Smooth muscle cell (in vitro differentiated cells): ENCODE measurements at regions not wholly inside any gene's neighbourhood (a gene's known extent, or its start where the extent isn't known, plus 50 kb on each side); places are given as distances from the start of the nearest gene placed in this dataset.

Experiments
- DNase-seq: peaks from one replicate; lab custom pipeline; 2025; ENCODE audit not compliant: unreplicated experiment; lab: John Stamatoyannopoulos, UW
- H2AFZ ChIP-seq: fragments of 200-600 bp; sonication (generic); 2 replicates; pipeline ENCODE4 v1.6.0; 2016; ENCODE audit warnings: antibody characterized with exemption, low read depth, mild to moderate bottlenecking
- H3F3A ChIP-seq: fragments of 200-600 bp; sonication (generic); 2 replicates; pipeline ENCODE4 v1.6.0; 2017; ENCODE audit warnings: antibody characterized with exemption, low read depth
- H3K27ac ChIP-seq: fragments of 200-600 bp; sonication (generic); 2 replicates; pipeline ENCODE4 v1.5.1; 2016; ENCODE audit warnings: low read depth, mild to moderate bottlenecking
- H3K27me3 ChIP-seq: fragments of 200-600 bp; sonication (generic); 2 replicates; pipeline ENCODE4 v1.6.1; 2016; ENCODE audit warnings: low read depth, mild to moderate bottlenecking
- H3K36me3 ChIP-seq: fragments of 200-600 bp; sonication (generic); 2 replicates; pipeline ENCODE4 v1.5.1; 2016; ENCODE audit warnings: low read depth
- H3K4me1 ChIP-seq: fragments of 200-600 bp; sonication (generic); 2 replicates; pipeline ENCODE4 v1.5.1; 2016; ENCODE audit warnings: low read depth
- H3K4me2 ChIP-seq: fragments of 200-600 bp; sonication (generic); 2 replicates; pipeline ENCODE4 v1.6.0; 2016; ENCODE audit warnings: mild to moderate bottlenecking
- H3K4me3 ChIP-seq: fragments of 200-600 bp; sonication (generic); 2 replicates; pipeline ENCODE4 v1.5.1; 2016; ENCODE audit warnings: mild to moderate bottlenecking
- H3K79me2 ChIP-seq: fragments of 200-600 bp; sonication (generic); 2 replicates; pipeline ENCODE4 v1.6.0; 2016; ENCODE audit warnings: low read depth, mild to moderate bottlenecking
- H3K9ac ChIP-seq: fragments of 200-600 bp; sonication (generic); 2 replicates; pipeline ENCODE4 v1.6.0; 2016; ENCODE audit warnings: low read depth
- H3K9me3 ChIP-seq: fragments of 200-600 bp; sonication (generic); replicated peaks from 2 replicates; pipeline ENCODE4 v1.5.1; 2016; ENCODE audit warnings: low read depth
- H4K20me1 ChIP-seq: fragments of 200-600 bp; sonication (generic); 2 replicates; pipeline ENCODE4 v1.6.0; 2016; ENCODE audit warnings: low read depth
- WGBS: methylation state at CpG from one replicate; pipeline ENCODE4 v1.1.7; 2016; ENCODE audit warnings: low lambda C conversion rate; 5-methylcytosine and 5-hydroxymethylcytosine counted together
- TF ChIP-seq, protein P1 (sequence below): fragments of 200-600 bp; sonication (generic); IDR thresholded peaks from 2 replicates; pipeline ENCODE4 v1.5.1; 2017; ENCODE audit warnings: borderline replicate concordance, mild to moderate bottlenecking, antibody characterized with exemption; ENCODE audit not compliant: insufficient read depth, poor library complexity, severe bottlenecking

DNA sequence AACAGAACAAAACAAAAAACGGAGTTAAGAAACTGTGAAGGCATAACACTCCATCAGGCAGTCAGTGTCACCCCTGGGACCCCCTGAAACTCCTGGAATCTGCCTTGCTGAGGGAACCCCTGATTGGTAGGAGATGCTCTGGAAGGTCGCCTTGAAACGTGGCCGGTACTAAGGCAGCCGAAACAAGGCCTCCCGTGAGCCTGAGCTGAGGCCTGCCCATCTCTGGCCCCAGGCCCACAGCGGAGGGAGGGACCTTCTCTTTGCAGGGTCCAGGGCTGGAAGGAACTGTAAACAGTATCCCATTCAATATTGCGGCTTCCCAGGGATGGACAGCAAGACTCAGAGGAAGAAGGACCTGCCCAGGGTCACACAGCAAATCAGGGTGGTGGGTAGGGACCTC lies 155.7 kb downstream of the INHBB start:
- no peak for DNase-seq
- Histone ChIP-seq H3K4me1 (no peaks in the 10 kb centered on the region), H3K27me3 (peaks cover 7% of the 10 kb centered on the region), H3F3A (no peaks in the 10 kb centered on the region), H3K4me3 (no peak overlapping the region), H3K4me2 (no peak overlapping the region), H4K20me1 (no peaks in the 10 kb centered on the region), H3K9me3 (no peaks in the 10 kb centered on the region), H3K9ac (no peak overlapping the region), H3K27ac (no peak overlapping the region), H2AFZ (no peak overlapping the region), H3K79me2 (no peaks in the 10 kb centered on the region), H3K36me3 (no peaks in the 10 kb centered on the region)
- TF ChIP-seq, protein P1, sequence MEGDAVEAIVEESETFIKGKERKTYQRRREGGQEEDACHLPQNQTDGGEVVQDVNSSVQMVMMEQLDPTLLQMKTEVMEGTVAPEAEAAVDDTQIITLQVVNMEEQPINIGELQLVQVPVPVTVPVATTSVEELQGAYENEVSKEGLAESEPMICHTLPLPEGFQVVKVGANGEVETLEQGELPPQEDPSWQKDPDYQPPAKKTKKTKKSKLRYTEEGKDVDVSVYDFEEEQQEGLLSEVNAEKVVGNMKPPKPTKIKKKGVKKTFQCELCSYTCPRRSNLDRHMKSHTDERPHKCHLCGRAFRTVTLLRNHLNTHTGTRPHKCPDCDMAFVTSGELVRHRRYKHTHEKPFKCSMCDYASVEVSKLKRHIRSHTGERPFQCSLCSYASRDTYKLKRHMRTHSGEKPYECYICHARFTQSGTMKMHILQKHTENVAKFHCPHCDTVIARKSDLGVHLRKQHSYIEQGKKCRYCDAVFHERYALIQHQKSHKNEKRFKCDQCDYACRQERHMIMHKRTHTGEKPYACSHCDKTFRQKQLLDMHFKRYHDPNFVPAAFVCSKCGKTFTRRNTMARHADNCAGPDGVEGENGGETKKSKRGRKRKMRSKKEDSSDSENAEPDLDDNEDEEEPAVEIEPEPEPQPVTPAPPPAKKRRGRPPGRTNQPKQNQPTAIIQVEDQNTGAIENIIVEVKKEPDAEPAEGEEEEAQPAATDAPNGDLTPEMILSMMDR = no peak
- 86% methylated on average over 8 of the region's 8 CpGs for WGBS

DNA sequence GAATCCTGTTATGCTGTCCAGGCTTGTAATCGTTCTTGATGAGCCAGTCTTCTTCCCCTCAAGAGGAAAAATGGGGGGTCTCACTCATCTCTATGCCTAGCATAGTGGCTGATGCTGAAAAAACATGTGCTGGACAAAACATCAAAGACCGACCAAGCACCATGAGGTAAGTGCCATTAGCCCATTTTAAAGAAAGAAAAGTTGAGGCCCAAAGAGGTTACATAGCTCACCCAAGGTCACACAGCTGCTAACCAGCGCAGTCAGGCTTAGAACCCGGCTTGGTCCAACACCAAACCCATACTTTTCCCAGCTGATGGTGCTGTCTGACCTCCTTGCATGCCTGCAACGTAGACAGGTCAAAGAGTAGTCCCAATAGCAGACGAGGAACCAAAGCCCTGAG lies 156.4 kb downstream of the INHBB start:
- Histone ChIP-seq H3K36me3 (no peaks in the 10 kb centered on the region), H3K4me3 (no peak overlapping the region), H3K4me2 (no peak overlapping the region), H3K79me2 (no peaks in the 10 kb centered on the region), H3F3A (no peaks in the 10 kb centered on the region), H3K9me3 (no peaks in the 10 kb centered on the region), H2AFZ (no peak overlapping the region), H3K9ac (no peak overlapping the region), H3K27ac (no peak overlapping the region), H3K4me1 (no peaks in the 10 kb centered on the region), H3K27me3 (peaks cover 15% of the 10 kb centered on the region), H4K20me1 (no peaks in the 10 kb centered on the region)
- TF ChIP-seq, protein P1 = no peak
- 88% methylated on average over 6 of the region's 6 CpGs for WGBS
- DNase-seq = no peak

DNA sequence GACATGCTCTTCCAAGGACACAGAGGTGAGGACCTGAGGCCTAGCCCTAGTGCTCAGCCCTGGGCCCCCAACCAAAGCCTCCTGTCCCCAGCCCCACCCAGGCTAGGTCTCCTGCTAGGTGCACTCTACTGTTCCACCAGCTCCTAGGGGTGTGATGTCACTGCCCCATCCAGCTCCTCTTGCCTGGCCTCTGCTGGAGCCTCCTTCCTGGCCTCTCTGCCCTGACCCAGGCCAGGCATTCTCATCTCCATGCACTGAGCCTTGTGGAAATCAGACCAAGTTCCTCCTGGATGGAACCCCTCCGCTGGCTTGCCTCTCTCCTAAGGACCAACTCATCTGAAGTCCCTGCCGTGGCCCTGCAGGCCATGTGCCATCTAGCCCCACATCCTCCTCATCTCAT lies 156.8 kb downstream of the INHBB start:
- Histone ChIP-seq H3K9ac (no peak overlapping the region), H4K20me1 (no peaks in the 10 kb centered on the region), H3F3A (no peaks in the 10 kb centered on the region), H3K36me3 (no peaks in the 10 kb centered on the region), H3K9me3 (no peaks in the 10 kb centered on the region), H2AFZ (no peak overlapping the region), H3K27me3 (peaks cover 16% of the 10 kb centered on the region), H3K4me2 (no peak overlapping the region), H3K27ac (no peak overlapping the region), H3K4me1 (no peaks in the 10 kb centered on the region), H3K4me3 (no peak overlapping the region), H3K79me2 (no peaks in the 10 kb centered on the region)
- WGBS = 100% methylated on average over 2 of the region's 2 CpGs
- no peak for DNase-seq
- TF ChIP-seq, protein P1 = no peak

DNA sequence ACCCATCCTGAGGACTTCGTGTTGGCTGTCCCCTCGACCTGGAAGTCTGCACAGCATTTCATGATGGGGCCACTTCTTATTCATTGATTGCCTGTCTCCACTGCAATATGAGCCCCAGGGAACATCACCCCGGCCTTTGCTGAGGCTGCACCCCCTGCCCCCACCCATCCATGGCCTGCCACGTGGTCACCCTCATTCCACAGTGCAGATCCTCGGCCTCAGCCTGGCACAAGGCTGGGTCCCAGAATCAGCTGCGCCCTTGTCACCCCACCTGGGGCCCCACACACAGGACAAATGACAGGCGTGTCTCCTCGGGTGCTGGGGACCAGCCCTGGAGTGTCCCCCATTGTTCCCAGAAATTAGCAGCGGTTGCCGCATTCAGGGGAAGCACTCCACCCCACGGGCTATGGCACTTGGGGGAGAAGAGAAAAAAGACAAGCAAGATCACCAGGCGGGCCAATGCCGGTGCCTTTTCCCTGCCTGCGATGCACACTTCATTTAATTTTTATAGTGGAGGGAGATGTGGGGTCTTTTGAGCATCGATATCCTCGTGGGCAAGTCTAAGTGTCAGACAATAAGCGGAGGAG lies 157.4 kb downstream of the INHBB start:
- 96% methylated on average over 17 of the region's 17 CpGs for WGBS
- H3K9ac ChIP-seq = no peak overlapping the region

More for the DNA sequence above, 157.4 kb downstream of the INHBB start:
- Histone ChIP-seq H3K4me1 (no peaks in the 10 kb centered on the region), H3K9me3 (no peaks in the 10 kb centered on the region), H3K4me2 (no peak overlapping the region), H3K27me3 (peaks cover 16% of the 10 kb centered on the region), H3F3A (no peaks in the 10 kb centered on the region), H3K79me2 (no peaks in the 10 kb centered on the region), H4K20me1 (no peaks in the 10 kb centered on the region), H3K36me3 (no peaks in the 10 kb centered on the region), H2AFZ (no peak overlapping the region), H3K4me3 (no peak overlapping the region), H3K27ac (no peak overlapping the region)
- no peak for DNase-seq
- TF ChIP-seq, protein P1 = no peak
